ENCODE measurements at regions not wholly inside any gene's neighbourhood (a gene's known extent, or its start where the extent isn't known, plus 50 kb on each side); places are given as distances from the start of the nearest gene placed in this dataset.

DNA sequence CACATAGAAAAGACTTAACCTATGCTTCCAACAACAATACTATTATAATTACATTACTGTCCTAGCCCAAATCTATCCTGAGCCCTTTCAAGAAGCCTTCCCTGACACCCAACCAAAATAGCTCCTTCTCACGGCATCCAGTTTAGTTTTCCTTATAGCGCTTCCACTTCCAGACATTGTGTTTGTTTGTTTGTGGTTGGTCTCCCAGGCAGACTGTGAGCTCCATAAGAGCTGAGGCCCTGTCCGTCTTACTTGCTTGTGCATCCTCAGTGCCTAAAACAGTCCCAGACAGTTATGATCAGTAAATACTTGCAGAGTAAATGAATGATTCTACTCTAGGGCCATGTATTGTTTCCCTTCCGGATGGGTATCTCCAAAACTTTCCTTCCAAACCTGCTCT is 68.1 kb upstream of the STARD13 start:
- TF ChIP-seq, protein P1, sequence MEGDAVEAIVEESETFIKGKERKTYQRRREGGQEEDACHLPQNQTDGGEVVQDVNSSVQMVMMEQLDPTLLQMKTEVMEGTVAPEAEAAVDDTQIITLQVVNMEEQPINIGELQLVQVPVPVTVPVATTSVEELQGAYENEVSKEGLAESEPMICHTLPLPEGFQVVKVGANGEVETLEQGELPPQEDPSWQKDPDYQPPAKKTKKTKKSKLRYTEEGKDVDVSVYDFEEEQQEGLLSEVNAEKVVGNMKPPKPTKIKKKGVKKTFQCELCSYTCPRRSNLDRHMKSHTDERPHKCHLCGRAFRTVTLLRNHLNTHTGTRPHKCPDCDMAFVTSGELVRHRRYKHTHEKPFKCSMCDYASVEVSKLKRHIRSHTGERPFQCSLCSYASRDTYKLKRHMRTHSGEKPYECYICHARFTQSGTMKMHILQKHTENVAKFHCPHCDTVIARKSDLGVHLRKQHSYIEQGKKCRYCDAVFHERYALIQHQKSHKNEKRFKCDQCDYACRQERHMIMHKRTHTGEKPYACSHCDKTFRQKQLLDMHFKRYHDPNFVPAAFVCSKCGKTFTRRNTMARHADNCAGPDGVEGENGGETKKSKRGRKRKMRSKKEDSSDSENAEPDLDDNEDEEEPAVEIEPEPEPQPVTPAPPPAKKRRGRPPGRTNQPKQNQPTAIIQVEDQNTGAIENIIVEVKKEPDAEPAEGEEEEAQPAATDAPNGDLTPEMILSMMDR (IDR thresholded peaks at IDR 0.05): no peak
- no peak for TF ChIP-seq POLR2A (IDR thresholded peaks at IDR 0.05)

All from uterus (tissue), 2 donors.